ENCODE measurements at regions not wholly inside any gene's neighbourhood (a gene's known extent, or its start where the extent isn't known, plus 50 kb on each side); places are given as distances from the start of the nearest gene placed in this dataset.
"Not testable (repeated sequence)": the region's sequence is repeated elsewhere in the genome, so short reads cannot be mapped to it uniquely, and the experiment has no call there.

DNA sequence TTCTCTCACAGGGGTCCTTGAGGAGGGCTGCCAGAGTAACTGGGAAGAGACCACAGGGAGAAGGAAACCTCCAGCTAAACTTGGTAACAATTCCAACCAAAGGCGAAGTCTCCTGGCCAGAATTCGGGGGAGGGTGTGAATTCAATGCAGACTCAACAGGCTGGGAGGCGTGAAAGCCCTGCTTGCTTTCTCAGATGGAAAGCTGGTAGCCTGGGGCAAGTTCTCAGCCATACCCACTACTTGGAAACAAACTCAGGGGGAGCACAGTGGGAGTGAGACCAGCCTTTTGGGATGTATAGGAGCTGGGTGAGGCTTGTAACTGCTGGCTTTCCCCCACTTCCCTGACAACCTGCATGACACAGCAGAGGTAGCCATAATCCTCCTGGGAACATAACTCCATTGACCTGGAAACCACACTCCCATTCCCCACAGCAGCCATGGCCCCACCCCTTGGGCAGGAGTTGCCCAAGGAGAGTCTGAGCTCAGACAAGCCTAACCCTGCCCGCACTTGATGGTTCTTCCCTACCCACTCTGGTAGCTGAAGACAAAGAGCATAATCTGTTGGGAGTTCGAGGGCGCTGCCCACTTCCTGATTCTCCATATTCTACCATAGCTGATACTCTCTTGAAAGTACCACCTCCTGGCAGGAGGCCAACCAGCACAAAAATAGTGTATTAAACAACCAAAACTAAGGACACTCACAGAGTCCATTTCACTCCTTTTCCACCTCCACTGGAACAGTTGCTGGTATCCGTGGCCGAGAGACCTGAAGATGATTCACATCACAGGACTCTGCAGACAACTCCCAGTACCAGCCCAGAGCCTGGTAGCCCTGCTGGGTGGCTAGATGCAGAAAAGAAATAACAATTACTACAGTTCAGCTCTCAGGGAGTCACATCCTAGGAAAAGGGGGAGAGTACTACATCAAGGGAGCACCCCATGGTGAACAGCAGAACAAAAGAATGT lies 123.8 kb downstream of the FAM170A start:
- ATAC-seq (no peak), DNase-seq (no peak)
- H3K9me3 ChIP-seq = no peaks in the 10 kb centered on the region
- H3K36me3 ChIP-seq = no peaks in the 10 kb centered on the region
- TF ChIP-seq CTCF (IDR thresholded peaks at IDR 0.05) (no peak), POLR2A (IDR thresholded peaks at IDR 0.05) (no peak)
- no peak overlapping the region for H3K27ac ChIP-seq
- no peaks in the 10 kb centered on the region for H3K4me1 ChIP-seq
- intact Hi-C loops (cut with DNase I) = no loop called here
- H3K4me3 ChIP-seq = no peak overlapping the region
- H3K27me3 ChIP-seq = no peaks in the 10 kb centered on the region
- 79% methylated on average over 2 of the region's 8 CpGs for WGBS (ENCODE audit: insufficient coverage, low coverage, low lambda C conversion rate, missing lambda C conversion rate)

DNA sequence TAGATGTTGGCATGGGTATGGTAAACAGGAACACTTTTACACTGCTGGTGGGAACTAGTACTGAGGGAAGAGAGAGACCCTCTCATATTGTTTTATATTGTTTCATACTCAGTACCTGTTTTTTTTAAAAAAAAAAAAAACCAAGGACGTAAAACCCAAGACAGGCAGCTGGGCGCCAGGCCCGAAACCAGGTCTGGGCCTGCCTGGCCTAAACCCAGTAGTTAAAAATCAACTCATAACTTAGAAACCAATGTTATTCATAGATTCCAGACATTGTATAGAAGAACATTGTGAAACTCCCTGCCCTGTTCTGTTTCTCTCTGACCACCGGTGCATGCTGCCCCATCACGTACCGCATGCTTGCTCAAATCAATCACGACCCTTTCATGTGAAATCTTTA lies 125.5 kb downstream of the FAM170A start:
- H3K4me1 ChIP-seq; H3K36me3 ChIP-seq; ATAC-seq; intact Hi-C loops (cut with DNase I); H3K27me3 ChIP-seq; H3K4me3 ChIP-seq; H3K9me3 ChIP-seq; H3K27ac ChIP-seq; DNase-seq: not testable (repeated sequence)
- 86% methylated on average over 5 of the region's 7 CpGs for WGBS (ENCODE audit: insufficient coverage, low coverage, low lambda C conversion rate, missing lambda C conversion rate)

- H3K27ac ChIP-seq = no peak overlapping the region
- H3K36me3 ChIP-seq = no peaks in the 10 kb centered on the region
- no peak for ATAC-seq
- no peak overlapping the region for H3K4me3 ChIP-seq
- no peaks in the 10 kb centered on the region for H3K9me3 ChIP-seq
- WGBS (ENCODE audit: insufficient coverage, low coverage, low lambda C conversion rate, missing lambda C conversion rate) = 60% methylated on average over 2 of the region's 2 CpGs
- no peak for DNase-seq
- H3K27me3 ChIP-seq = no peaks in the 10 kb centered on the region
- intact Hi-C loops (cut with DNase I) = no loop called here
- H3K4me1 ChIP-seq = no peaks in the 10 kb centered on the region
- TF ChIP-seq CTCF (IDR thresholded peaks at IDR 0.05) = no peak
- no peak for TF ChIP-seq POLR2A (IDR thresholded peaks at IDR 0.05)
These were observed 127.9 kb downstream of the FAM170A start for GRCh38 chr5:119757276-119757675.

GRCh38 chr5:119769695-119770693 lies 140.6 kb downstream of the FAM170A start:
- ATAC-seq; intact Hi-C loops (cut with DNase I): not testable (repeated sequence)

DNA sequence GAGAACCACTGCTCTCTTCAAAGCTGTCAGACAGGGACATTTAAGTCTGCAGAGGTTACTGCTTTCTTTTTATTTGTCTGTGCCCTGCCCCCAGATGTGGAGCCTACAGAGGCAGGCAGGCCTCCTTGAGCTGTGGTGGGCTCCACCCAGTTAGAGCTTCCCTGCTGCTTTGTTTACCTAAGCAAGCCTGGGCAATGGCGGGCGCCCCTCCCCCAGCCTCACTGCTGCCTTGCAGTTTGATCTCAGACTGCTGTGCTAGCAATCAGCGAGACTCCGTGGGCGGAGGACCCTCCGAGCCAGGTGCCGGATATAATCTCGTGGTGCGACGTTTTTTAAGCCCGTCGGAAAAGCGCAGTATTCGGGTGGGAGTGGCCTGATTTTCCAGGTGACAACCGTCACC lies 150.8 kb downstream of the FAM170A start:
- H3K4me3 ChIP-seq; H3K27me3 ChIP-seq; H3K4me1 ChIP-seq; intact Hi-C loops (cut with DNase I); H3K27ac ChIP-seq; ATAC-seq; DNase-seq; H3K36me3 ChIP-seq; H3K9me3 ChIP-seq: not testable (repeated sequence)
- 82% methylated on average over 9 of the region's 15 CpGs for WGBS (ENCODE audit: insufficient coverage, low coverage, low lambda C conversion rate, missing lambda C conversion rate)

More at GRCh38 chr5:119769695-119770693, 140.6 kb downstream of the FAM170A start:
- not testable (repeated sequence) for H3K36me3 ChIP-seq, H3K27me3 ChIP-seq, H3K27ac ChIP-seq, DNase-seq, H3K4me1 ChIP-seq, H3K4me3 ChIP-seq, H3K9me3 ChIP-seq
- 52% methylated on average over 6 of the region's 11 CpGs for WGBS (ENCODE audit: insufficient coverage, low coverage, low lambda C conversion rate, missing lambda C conversion rate)

Measured in right lobe of liver (tissue), 6 donors.